Inferior parietal cortex (tissue), 1 donor: ENCODE measurements at regions not wholly inside any gene's neighbourhood (a gene's known extent, or its start where the extent isn't known, plus 50 kb on each side); places are given as distances from the start of the nearest gene placed in this dataset.

Source experiments
- DNase-seq: peaks from one replicate; pipeline ENCODE4 v3.0.0-alpha.2; 2016; ENCODE audit errors: extremely low spot score

DNA sequence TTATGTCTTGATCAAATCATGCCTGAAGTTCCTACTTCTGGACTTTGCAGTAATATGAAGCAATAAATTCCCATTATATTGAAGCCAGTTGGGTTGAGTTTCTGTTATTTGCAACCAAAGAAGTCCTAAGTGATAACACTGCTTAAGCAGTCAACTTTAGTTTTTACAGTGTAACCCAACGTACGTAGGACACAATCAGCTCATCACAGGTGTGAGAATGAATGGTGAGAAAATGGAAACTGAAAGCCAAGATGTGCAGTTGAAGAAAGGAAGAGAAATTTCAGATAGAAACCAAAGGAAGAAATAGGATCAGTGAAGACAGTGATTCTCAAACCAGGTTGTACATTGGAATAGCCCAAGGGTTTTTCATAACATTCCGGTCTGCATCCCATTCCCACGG, 211.4 kb upstream of the ZFP64 start:
- DNase-seq = no peak

DNA sequence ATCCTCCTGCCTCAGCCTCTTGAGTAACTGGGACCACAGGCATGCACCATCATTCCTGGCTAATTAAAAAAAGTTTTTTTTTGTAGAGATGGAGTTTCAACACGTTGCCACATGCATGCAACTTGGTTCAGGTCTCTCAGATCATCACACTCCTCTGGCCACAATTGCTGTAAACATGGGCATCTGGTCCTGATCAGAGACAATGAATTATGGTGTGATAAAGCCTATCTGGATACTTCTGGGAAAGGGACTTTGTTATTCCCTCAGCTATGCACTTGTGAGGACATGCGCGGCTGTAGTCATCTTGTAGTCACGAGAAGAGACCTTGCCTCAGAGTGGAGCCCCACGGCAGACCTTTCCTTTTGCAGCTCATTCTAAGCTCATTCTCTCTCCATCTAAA, 210.9 kb upstream of the ZFP64 start:
- DNase-seq = no peak

DNA sequence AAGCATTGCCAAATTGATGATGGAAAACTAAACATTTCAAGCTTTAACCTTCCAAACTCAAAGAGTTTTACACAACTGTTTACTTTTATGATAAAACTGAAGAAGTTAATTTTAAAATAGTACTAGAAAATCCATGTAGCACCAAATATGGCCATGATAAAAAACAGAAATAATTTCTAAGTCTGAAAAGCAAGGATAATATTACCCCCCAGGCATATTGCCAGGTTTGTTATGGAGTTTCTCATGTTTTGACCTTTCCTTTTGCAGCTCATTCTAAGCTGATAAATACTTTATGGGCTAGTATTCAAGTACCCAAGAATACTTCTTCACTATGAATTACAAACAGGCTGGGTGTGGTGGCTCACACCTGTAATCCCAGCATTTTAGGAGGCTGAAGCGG, 209.9 kb upstream of the ZFP64 start:
- DNase-seq = no peak

DNA sequence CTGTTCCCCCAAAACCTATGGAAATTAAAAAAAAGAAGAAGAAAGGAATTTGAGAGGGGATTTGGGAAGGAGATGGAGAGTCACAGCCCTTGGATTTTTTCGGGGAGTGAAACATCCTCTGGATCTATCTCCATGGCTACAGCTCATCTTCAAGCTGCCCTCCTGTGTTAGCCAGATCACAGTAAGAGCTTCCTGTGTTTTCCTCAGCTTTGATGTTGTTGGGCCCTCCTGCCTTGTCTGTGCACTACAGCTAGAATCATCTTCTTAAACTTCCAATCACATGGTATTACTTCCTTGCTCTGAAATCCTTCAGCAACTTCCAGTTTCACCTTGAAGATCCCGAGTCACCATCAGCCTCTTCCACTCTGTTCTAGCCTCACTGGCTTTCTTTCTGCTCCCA, 207.8 kb upstream of the ZFP64 start:
- DNase-seq = no peak

DNA sequence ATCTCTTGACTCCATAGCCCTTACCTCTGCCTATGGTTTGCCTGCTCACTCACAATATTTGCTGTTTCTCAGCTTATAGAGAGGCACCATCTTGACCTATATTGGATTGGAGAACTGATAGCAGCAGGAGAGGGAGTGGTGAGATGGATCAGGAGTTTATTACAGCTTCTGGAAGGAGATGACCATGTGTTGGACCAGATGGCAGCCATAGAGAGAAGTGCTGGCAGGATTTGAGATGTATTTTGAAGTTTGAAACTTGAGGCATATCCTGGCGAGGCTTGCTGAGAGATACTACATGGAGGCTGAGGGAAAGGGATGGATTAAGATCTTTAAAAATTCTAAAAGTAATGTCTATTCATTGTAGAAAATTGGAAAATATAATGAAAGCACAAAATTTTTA, 198.0 kb upstream of the ZFP64 start:
- DNase-seq = no peak

DNA sequence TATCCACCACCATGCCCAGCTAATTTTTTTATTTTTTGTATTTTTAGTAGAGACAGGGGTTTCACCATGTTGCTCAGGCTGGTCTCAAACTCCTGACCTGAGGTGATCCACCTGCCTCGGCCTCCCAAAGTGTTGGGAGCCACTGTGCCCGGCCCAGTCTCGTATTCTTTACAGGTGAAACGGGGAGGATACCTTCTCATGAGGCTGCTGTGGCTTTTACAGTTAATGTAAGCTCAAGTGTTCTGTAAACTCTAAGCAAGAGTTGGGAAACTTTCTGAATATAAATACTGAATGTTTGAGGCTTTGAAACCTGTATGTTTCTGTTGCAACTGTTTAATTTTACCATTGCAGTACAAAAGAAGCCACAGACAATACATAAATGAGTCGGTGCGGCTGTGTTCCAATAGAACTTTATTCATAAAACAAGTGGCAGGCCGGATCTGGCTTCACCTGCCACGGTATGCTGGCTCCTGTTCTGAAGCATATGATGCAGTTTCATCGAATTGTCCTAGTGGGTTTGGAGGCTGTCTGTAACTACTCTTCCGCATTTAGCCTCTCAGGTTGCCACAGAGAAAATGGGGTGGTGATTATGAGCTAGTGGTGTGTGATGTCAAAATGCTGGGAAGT, 192.5 kb upstream of the ZFP64 start:
- DNase-seq = no peak

DNA sequence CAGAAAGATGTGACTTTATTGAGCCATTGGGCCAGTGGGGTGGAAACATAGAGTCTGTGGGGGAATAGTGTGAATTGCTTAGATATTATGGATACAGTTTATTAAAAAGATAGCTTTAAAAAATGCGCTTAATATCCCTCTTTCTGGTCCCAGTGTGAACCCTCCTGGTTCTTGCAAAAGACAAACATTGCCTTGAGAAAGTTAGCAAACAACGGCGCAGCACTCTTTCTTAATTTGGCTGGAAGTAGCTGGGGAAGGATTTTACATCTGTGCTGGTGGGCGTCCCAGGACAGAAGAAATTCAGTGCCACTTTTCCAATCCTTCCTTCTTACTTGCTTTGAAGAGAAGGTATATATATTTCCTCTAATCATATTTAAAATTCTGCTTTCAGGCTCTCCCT, 191.4 kb upstream of the ZFP64 start:
- no peak for DNase-seq

DNA sequence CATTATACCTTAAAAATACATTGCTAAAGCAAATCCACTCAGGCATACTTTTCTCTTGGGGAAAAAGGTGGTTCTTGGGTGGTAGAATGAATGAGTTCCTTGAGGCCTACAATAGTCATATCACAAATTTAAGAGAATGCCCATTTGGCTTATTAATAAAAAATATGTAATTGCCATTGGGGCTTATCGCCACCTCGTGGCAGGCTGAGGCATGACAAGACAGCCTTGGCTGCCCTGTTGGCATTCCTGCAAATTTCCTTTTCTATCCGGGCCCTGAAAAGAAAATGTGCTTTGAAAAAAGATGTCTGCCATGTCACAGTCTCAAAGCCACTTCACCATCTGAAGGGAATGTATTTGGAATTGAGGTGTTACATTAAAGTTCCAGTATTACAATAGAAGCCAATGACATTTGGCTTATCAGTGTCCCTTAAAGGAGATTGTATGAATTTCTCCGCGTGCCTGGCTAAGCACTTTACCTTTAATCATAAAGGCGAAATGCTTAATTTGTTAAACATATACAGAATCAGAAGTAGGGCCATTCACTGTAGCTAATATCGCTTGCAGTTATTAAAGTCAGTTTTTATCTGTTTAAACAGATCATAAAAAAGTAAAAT, 188.3 kb upstream of the ZFP64 start:
- peak; percentile 11 for DNase-seq

DNA sequence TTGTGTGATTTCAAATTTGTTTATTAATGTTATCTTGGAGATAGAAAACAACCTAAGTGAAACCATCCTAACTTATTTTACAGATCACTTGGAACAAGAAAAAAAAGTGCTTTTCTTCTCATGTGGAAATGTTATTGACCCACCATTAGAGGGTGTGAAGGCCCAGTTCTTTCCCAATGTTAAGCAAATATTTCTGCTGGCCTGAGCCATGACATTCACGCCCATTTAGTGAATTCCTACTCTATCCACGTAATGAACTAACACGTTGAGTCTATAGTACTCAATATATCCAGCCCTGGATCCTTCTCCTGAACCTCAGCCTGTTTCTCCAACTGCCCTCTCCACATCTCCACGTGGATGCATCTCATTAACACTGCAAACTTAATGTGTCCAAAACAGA, 180.6 kb upstream of the ZFP64 start:
- no peak for DNase-seq

DNA sequence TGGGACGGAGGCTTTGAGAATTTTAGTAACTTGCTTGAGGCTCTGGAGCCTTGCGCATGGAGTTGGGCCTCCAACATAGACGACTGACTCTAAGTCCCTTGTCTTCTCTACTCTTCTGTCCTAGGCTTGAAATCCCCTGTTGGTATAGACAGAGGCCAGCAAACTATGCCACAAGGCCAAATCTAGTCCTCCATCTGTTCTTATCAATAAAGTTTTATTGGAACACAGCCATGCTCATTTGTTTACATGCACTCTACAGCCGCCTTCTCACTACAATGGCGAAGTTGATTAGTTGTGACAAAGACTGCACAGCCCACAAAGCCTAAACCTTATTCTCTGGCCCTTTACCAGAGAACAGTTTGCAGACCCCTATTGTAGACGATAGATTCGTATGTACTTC, 174.1 kb upstream of the ZFP64 start:
- DNase-seq = no peak

DNA sequence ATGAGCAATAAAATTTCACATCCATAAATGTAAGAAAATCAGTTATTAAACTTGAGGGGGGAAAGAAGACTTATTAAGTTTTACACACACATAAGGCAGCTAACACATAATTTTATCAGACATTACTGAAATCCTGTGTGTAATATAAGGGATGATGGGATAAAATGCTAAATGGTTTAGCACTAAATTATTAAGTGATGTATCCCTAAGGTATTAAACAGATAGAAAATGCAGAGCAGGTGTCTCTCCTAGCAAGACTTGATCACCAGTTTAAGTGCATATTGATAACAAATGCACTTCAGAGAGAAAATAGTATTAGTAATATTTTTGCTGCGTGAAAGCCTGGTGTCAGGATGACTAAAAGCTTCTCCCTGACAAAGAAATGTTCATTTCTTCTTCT, 172.8 kb upstream of the ZFP64 start:
- DNase-seq = no peak

DNA sequence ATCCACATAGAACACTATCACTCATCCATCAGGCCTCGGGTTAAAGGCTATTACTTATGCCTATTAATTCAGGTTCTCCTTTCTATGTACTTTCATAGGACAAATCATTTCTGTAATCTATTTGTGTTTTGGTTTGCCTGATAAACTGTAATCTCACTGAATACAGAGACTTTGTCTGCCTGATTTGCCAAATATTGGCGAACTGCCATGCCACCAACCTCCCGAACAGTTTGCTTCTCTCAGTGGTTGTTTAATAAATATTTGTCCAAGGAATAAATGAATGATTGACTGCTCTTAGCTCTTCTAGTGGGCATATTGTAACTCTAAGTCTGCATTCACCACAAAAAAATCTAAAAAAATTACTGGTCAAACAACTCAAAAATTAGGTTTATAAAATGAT, 170.1 kb upstream of the ZFP64 start:
- DNase-seq = no peak

DNA sequence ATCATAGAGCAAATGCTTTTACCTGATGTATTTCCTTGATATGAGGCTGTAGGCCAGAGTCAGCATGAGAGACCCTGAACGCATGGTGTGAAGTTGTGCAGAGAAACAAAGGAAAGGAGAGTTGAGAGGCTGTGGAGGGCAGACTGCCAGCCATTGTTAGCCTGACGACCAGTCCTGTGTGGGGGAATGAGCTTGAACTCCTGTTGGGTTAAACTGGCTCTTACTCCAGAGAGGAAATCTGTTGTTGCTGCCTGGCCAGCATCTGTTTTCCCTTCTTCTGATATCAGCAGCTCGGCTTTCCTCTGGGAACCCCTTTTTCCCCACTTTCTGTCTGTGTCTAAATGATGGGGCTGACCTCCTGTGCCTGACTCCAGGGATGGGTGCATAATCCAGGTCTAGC, 158.2 kb upstream of the ZFP64 start:
- no peak for DNase-seq

DNA sequence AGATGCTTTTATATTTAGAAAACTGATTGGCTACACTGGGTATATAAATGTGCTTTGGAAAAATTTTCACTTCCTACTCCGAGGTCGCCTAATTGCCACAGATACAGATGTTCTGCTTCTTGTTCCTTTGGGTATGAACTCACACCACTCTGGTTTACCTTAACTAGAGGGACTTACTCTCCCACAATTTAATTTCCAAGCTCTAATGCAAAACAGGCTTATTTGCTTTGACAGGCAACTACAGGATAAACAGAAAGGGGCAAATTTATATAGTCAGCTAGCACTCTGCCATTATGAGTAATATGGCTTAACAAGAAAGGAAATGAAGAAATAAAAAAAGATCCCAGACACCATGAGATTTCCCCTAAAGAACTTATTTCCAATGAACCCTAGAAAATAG, 156.9 kb upstream of the ZFP64 start:
- no peak for DNase-seq

DNA sequence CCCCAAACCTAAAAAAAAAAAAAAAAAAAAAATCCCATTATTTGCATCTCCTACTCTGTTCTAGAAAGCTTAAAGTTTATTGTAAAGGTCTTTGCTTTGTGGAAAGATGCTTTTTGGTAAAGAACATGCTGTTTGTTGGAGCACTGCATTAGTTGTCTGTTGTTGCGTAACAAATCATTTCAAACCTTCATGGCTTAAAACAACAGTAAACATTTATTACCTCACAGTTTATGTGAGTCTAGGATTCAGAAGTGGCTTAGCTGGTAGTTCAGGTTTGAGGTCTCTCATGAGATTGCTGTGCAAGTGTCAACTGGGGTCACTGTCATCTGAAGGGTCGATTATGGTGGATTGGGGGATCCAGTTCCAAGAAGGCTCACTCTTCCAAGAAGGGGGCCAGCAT, 155.2 kb upstream of the ZFP64 start:
- no peak for DNase-seq

DNA sequence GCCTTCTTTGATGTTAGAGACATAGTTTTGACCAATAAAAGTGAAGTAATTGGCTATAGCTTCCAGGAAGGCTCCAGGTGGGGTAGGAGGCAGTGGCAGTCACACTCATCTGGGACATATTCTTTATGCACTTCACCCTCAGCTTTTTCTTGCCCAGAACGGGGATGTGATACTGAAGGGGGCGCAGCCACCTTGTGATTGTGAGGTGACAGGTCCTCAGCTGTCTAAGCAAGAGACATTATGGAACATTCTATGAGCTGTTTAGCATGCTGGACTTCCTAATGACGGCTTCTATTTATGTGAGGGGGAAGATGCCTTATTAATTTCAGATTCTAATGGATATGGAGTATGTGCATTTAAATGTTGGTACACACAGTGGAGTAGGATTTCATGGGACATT, 151.3 kb upstream of the ZFP64 start:
- DNase-seq = no peak

DNA sequence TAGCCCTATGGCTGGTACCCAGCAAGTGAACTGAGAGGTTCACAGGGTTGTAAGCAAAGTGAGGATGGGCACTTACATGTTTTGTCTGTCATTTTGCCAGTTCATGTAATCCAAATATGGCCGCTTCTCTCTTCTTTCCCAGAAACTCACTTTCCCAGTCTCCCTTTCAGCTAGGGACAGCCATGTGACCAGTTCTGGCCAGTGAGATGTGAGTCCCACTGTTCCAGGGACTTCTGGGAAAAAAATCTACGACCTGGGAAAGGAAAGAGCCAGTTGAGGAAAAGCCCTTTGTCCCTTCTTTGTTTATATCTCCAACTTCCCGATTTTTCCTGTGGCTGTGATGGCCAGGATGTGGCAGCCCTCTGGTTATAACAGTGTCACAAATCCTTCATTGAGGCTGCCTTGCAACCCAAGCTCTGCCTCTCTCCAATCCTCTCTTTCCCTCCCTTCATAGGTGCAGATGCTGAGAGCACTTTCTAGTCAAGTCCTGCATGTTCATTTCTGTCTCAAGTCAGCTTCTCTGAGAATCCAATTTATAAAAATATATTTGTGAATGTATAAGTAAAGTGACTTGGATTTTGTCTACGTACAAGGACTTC, 148.6 kb upstream of the ZFP64 start:
- no peak for DNase-seq

DNA sequence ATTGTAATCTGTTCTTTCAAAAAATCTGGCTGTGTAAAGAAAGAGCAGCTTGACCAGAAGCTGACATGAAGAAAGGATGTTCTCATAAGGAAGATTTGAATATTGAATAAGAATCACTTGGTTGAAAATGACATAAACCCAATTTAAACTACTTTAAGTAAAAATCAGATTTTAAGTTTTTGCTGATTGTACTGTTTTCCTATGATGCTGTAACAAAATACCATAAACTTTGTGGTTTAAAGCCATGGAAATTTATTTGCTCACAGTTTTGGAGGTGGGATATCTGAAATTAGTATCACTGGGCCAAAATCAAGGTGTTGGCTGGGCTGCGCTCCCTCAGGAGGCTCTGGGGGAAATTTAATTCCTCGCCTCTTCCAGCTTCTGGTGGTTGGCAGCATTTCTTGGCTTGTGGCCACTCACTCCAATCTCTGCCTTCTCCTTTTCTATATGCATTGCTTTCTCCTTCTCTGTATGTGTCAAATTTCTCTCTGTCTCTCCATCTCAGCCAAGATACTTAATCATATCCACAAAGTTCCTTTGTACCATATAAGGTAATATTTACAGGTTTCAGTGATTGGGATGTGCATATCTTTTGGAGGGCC, 141.2 kb upstream of the ZFP64 start:
- no peak for DNase-seq

DNA sequence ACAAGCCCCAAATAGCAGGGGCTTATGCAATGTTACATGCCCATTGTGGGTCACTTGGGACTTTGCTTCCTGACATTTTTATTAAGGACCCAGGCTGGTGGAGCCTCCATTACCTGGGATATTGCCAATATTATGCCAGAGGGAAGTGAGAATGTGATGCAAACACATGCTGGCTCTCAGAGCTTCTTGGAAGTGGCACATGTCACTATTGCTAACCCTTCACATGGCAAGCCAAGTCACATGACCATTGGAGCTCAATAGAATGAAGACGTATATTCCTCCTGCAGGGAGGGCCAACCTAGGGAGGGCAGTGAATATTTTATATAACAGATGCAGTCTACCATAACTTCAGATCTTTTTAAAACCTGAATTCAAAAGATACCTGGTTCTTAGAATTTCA, 140.7 kb upstream of the ZFP64 start:
- no peak for DNase-seq

DNA sequence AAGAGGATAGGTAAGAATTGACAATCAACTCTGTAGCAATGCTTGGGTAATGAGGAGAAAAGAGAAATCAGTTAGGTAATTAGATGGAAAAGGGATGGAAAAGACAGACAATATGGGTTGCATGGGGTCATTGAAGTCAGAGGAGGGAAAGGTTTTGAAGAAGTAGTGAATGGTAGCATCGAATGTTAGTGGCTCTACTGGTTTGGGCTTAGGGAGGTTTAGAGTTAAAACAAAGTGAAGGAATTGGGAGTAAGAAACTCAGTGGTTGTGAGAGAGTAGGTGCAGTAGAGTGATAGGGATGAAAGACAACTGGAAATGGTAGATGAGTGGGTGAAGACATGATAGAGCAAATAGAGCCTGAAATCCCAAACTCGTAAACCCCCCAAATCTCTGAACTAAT, 140.1 kb upstream of the ZFP64 start:
- no peak for DNase-seq

DNA sequence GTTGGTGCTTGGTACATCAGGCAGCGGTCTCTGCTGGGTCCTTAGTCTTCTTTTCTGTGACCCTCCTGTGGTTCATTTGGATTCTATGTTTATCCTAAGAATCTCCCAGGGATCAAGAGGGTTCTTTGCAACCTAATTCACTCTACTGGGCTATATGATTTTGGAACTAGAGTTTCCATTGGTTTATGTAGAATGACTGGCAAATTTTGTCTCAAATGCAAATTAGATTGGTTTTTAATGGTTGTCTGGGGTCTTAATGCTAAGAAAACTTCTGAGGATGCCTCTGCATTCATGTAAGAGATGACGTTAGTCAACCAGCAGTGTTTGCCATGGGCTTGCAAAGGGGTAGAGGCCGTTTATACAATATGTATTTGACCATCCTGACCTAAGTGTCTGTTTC, 129.8 kb upstream of the ZFP64 start:
- DNase-seq = no peak

DNA sequence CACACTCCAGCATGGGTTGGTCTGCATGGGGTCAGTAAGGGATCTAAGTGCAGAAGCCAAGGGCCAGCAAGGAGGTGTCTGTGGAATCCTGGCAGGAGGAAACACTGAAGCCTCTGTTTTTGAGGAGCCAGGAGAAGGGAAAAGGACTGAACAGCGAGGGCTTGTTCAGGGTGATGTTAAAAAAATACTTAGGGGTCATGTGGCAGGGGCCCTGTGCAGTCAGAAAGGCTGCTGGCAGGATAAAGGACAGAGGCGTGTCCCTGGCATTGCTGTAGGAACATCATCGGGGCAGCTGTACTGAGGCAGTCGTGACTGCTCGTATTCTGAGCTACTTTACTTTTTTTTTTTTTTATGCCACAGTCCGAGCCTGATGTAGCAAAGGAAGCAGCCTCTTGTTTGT, 127.1 kb upstream of the ZFP64 start:
- no peak for DNase-seq

DNA sequence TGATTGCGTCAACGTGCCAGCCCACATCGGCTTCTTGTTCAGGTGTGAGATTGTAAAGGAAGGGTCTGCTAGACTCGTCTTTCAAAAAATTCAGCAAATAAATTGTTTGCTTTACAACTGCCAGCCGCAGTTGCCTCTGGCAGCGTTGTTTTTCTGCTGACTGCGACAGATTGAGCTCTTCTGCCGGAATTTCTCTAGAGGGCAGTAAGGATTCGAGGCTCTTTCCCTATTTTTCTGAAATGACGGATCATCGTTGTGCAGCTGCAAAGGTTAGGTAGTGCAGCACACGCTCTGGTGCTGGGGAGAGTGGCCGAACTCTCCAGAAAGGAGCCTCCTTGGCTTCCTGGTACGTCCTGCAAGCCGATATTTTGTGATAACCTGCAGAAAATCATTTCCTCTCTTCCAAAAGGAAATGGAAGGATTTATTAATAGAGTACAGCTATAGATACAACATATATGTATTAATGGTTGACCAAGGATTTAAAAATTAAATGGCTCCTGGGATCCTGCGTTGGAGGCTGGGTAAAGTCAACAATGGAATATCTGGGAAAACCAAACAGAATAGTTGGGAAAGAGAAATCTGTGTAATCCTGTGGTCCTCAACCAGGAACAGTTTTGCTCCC, 121.9 kb upstream of the ZFP64 start:
- peak; percentile 70 for DNase-seq
